K562 (cell line): ENCODE measurements at regions not wholly inside any gene's neighbourhood (a gene's known extent, or its start where the extent isn't known, plus 50 kb on each side); places are given as distances from the start of the nearest gene placed in this dataset.

Source experiments
- ATAC-seq: fragments of 200-7000 bp; cut with Tn5 transposase; 3 replicates; pipeline ENCODE4 v1.9.1; 2020; ENCODE audit warnings: moderate library complexity
- BruUV-seq: library from RNA; stranded (reverse); fragments of 400-500 nt; replicated peaks from 2 replicates; lab custom pipeline; 2021; lab: Mats Ljungman, UMichigan
- CTCF ChIA-PET: fragments of 300-600 bp; formaldehyde crosslinking; extraction: SDS; loops from one replicate; lab custom pipeline; 2021; ENCODE audit warnings: low intra/inter-chr PET ratio; lab: Yijun Ruan, JAX
- POLR2A ChIA-PET: fragments of 300-600, 350-650 bp; sonication (Branson Sonifier 250); formaldehyde crosslinking; extraction: SDS; loops from one replicate; lab custom pipeline; 2021; ENCODE audit warnings: antibody characterized with exemption, inconsistent platforms; lab: Yijun Ruan, JAX
- DNase-seq, 4 experiments: peaks; one replicate each; pipeline versions ENCODE4 v3.0.0 to v3.0.0-alpha.2; 2011 to 2018; ENCODE audit warnings: low spot score in 3 of 4, mixed read lengths in 3 of 4; ENCODE audit errors: extremely low read depth in 1 of 4
- FAIRE-seq: peaks from 2 replicates; lab custom pipeline; 2011; peaks lifted over from hg19 to GRCh38; lab: Jason Lieb, UNC
- H2AFZ ChIP-seq: 2 replicates; pipeline ENCODE4 v1.6.0; 2011; ENCODE audit warnings: low read depth, low read length, control low read depth, inconsistent platforms
- H3K27ac ChIP-seq: fragments of 200-600 bp; 3 replicates; pipeline ENCODE4 v1.8.0; 2011; ENCODE audit warnings: low read depth, mild to moderate bottlenecking, control low read depth, inconsistent platforms, low read length, moderate library complexity, mixed read lengths; ENCODE audit errors: extremely low read depth
- H3K27me3 ChIP-seq, 2 experiments: fragments of 300-600 bp in 1 of 2; 2 replicates in 1 of 2; 3 replicates in 1 of 2; pipeline versions ENCODE4 v1.6.0 to v1.8.0; 2011; ENCODE audit warnings: inconsistent platforms in 2 of 2, low read length in 2 of 2, mild to moderate bottlenecking in 1 of 2, mixed read lengths in 1 of 2, moderate library complexity in 1 of 2; ENCODE audit not compliant: control insufficient read depth in 2 of 2, insufficient read depth in 2 of 2
- H3K36me3 ChIP-seq: fragments of 300-600 bp; 3 replicates; pipeline ENCODE4 v1.8.0; 2011; ENCODE audit warnings: mild to moderate bottlenecking, low read length, inconsistent platforms; ENCODE audit not compliant: control insufficient read depth, insufficient read depth
- H3K4me1 ChIP-seq, 2 experiments: fragments of 200-600 bp in 1 of 2; replicated peaks in 1 of 2; 2 replicates in 1 of 2; 3 replicates in 1 of 2; pipeline versions ENCODE4 v1.5.1 to v1.8.0; 2011; ENCODE audit warnings: inconsistent platforms in 2 of 2, low read length in 2 of 2, mild to moderate bottlenecking in 1 of 2, mixed read lengths in 1 of 2, moderate library complexity in 1 of 2; ENCODE audit not compliant: control insufficient read depth in 2 of 2, insufficient read depth in 2 of 2
- H3K4me2 ChIP-seq: 2 replicates; pipeline ENCODE4 v1.6.1; 2011; ENCODE audit warnings: low read length, control low read depth, inconsistent platforms, mixed read lengths; ENCODE audit not compliant: insufficient read depth
- H3K4me3 ChIP-seq: fragments of 200-600 bp; sonication (generic), shearing (Covaris generic); 2 replicates; pipeline ENCODE4 v1.5.1; 2016; ENCODE audit warnings: control low read depth, inconsistent platforms
- H3K79me2 ChIP-seq: fragments of 200-600 bp; 3 replicates; pipeline ENCODE4 v1.8.0; 2011; ENCODE audit warnings: low read length, inconsistent platforms; ENCODE audit not compliant: control insufficient read depth, insufficient read depth
- H3K9ac ChIP-seq, 2 experiments: 2 replicates each; pipeline versions ENCODE4 v1.6.0 to v1.6.1; 2011; ENCODE audit warnings: low read depth in 2 of 2, low read length in 2 of 2, control low read depth in 1 of 2, inconsistent platforms in 1 of 2, mild to moderate bottlenecking in 1 of 2, mixed read lengths in 1 of 2; ENCODE audit not compliant: insufficient read depth in 1 of 2
- H3K9me1 ChIP-seq: one replicate; pipeline ENCODE4 v1.6.0; 2011; ENCODE audit warnings: inconsistent platforms, mild to moderate bottlenecking, low read length, moderate library complexity; ENCODE audit not compliant: control insufficient read depth, insufficient read depth
- H3K9me3 ChIP-seq: replicated peaks from 2 replicates; pipeline ENCODE4 v1.5.1; 2011; ENCODE audit warnings: low read depth, low read length, inconsistent platforms; ENCODE audit not compliant: control insufficient read depth, insufficient read depth
- H4K20me1 ChIP-seq: replicated peaks from 2 replicates; pipeline ENCODE4 v1.6.1; 2011; ENCODE audit warnings: low read length, inconsistent platforms, mixed read lengths; ENCODE audit not compliant: control insufficient read depth, insufficient read depth
- POLR2A ChIP-seq: fragments of 450-650 bp; conservative IDR thresholded peaks from 2 replicates; pipeline ENCODE4 v1.6.1; 2016
- RBM14 ChIP-seq: fragments of 200-400 bp; formaldehyde crosslinking; IDR thresholded peaks from 2 replicates; pipeline ENCODE4 v1.6.1; 2018; ENCODE audit warnings: low read depth, mild to moderate bottlenecking, low read length, moderate library complexity, borderline replicate concordance; ENCODE audit not compliant: insufficient read depth
- ZKSCAN8 ChIP-seq: fragments of 200-800 bp; sonication (Bioruptor generic); IDR thresholded peaks from 2 replicates; pipeline ENCODE4 v1.6.1; 2016; ENCODE audit warnings: missing genetic modification characterization, missing compliant biosample characterization
- WGBS: fragments of 100-300 bp; shearing (Covaris generic); methylation state at CpG from one replicate; pipeline ENCODE4 v1.1.6; 2016; ENCODE audit warnings: low coverage, mixed read lengths; ENCODE audit not compliant: insufficient coverage; ENCODE audit errors: missing lambda C conversion rate; 5-methylcytosine and 5-hydroxymethylcytosine counted together
- in situ Hi-C: fragments of 300-500 bp; cut with MboI; formaldehyde crosslinking; loops from 4 replicates; pipeline ENCODE4 v1.15.0; 2018; ENCODE audit warnings: inconsistent platforms, mixed read lengths
- intact Hi-C: fragments of 100-400 bp; cut with micrococcal nuclease; formaldehyde crosslinking; loops from 2 replicates; pipeline ENCODE4 v1.14.2; 2022
- TF ChIP-seq, protein P1 (sequence below): sonication (generic); formaldehyde crosslinking; IDR thresholded peaks from 2 replicates; pipeline ENCODE4 v1.9.0; 2022; ENCODE audit warnings: mild to moderate bottlenecking, missing genetic modification reagents

DNA sequence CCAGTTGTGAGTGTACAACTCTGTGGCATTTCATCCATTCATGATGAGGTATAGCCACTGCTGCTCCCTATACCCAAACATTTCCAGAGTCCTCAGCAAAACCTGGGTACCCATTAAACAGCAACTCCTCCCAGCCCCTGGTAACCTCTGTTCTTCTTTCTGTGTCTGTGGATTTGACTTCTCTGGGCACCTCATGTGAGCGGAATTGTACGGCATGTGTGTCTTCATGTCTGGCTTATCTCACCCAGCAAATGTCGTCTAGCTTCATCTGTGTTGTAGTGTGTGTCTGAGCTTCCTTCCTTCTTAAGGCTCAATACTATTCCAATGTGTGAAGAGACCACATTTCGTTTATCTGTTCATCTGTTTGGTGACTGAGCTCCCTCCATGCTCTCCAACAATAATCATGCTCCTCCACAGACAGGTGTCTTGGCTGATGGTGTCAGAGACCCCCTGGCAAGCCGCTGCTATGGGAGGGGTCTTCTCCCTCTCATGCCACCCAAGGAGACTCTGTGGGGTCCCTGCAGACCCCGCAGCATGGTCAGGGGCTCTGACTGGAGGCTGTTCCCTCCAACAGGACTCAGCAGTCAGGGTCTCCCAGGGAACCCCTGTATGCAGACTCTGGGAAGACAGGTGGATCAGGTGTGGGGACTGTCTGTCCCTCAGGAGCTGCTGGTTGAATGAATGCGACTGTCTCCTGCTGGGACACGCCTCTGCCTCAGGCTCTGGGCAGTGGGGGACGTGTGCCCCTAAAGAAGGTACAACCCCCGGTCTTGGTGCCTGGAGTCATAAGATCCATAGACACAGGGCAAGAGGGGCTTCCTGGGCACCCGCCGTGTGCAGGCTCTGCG lies 52.7 kb downstream of the SMIM38 start:
- TF ChIP-seq POLR2A = no peak
- Histone ChIP-seq H2AFZ (no peak overlapping the region), H3K4me2 (no peak overlapping the region), H3K79me2 (no peaks in the 10 kb centered on the region), H4K20me1 (no peaks in the 10 kb centered on the region), H3K9ac (no peak overlapping the region), H3K4me3 (no peak overlapping the region), H3K27ac (no peak overlapping the region), H3K36me3 (no peaks in the 10 kb centered on the region), H3K27me3 (peaks cover 11 to 46% of the 10 kb centered on the region in 2 experiments), H3K9me1 (no peaks in the 10 kb centered on the region), H3K9me3 (no peaks in the 10 kb centered on the region), H3K4me1 (peaks cover 14 to 26% of the 10 kb centered on the region in 2 experiments)
- ATAC-seq = no peak
- BruUV-seq = no TSS peak
- ChIA-PET CTCF (no interaction called here), POLR2A (interaction anchor here (0.6 kb wide), 1 partner anchor 22 kb away, joined by 3 read pairs; no protein-coding TSS in a partner anchor)
- in situ Hi-C loops (no loop called here), intact Hi-C loops (no loop called here)
- FAIRE-seq = no peak
- WGBS = under 1% methylated on average over 10 of the region's 13 CpGs
- DNase-seq = no peak

DNA sequence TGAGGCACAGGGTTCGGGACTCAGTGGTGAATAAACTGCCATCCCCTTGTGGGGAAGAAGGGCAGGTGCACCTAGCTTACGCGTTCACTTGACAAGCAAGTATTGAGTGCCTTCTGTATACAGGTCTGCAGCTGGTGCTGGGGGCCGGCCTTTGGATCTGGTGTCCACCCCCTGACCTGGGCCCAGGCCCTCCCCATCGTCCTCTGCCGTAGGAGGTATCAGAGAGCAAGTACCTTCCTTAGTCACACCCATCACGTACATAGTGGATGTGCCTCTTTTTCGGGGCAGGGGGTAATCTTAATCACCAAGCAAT lies 53.3 kb downstream of the SMIM38 start:
- POLR2A ChIA-PET = interaction anchor here (0.6 kb wide), 1 partner anchor 21 kb away, joined by 3 read pairs; no protein-coding TSS in a partner anchor
- H2AFZ ChIP-seq = no peak overlapping the region

More for the DNA sequence above, 53.3 kb downstream of the SMIM38 start:
- H3K27ac ChIP-seq = no peak overlapping the region
- H4K20me1 ChIP-seq = no peaks in the 10 kb centered on the region
- H3K79me2 ChIP-seq = no peaks in the 10 kb centered on the region
- no peak overlapping the region for H3K4me2 ChIP-seq
- in situ Hi-C loops (no loop called here), intact Hi-C loops (no loop called here)
- no peak overlapping the region for H3K4me3 ChIP-seq
- H3K9me3 ChIP-seq = no peaks in the 10 kb centered on the region
- no TSS peak for BruUV-seq
- no peaks in the 10 kb centered on the region for H3K9me1 ChIP-seq
- peaks cover 11 to 46% of the 10 kb centered on the region in 2 experiments for H3K27me3 ChIP-seq
- no peaks in the 10 kb centered on the region for H3K36me3 ChIP-seq
- H3K4me1 ChIP-seq = peaks cover 14 to 25% of the 10 kb centered on the region in 2 experiments
- ATAC-seq (no peak), DNase-seq (no peak), FAIRE-seq (no peak)
- TF ChIP-seq ZKSCAN8 (CRISPR knock-in tag) (peak; percentile 95), RBM14 (no peak)
- TF ChIP-seq, protein P1, sequence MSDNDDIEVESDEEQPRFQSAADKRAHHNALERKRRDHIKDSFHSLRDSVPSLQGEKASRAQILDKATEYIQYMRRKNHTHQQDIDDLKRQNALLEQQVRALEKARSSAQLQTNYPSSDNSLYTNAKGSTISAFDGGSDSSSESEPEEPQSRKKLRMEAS (CRISPR knock-in tag) = 0 out of 2 replicates have a peak, but pooled peaks have one; percentile 21
- WGBS = 38% methylated on average over 8 of the region's 8 CpGs
- CTCF ChIA-PET = no interaction called here
- no peak overlapping the region for H3K9ac ChIP-seq
